Small intestine (tissue), 7 donors: ENCODE measurements at regions not wholly inside any gene's neighbourhood (a gene's known extent, or its start where the extent isn't known, plus 50 kb on each side); places are given as distances from the start of the nearest gene placed in this dataset.
"Not testable (repeated sequence)": the region's sequence is repeated elsewhere in the genome, so short reads cannot be mapped to it uniquely, and the experiment has no call there.

ENCODE experiments used
- DNase-seq, 2 donors: peaks; one replicate each; pipeline versions ENCODE4 v3.0.0 to v3.0.0-alpha.2; 2013
- FAIRE-seq: peaks from 2 replicates; lab custom pipeline; 2012; peaks lifted over from hg19 to GRCh38; lab: Jason Lieb, UNC
- H3K27ac ChIP-seq, 3 donors: one replicate each; pipeline ENCODE4 v1.5.1; 2013; ENCODE audit warnings: low read length in 2 of 3, mild to moderate bottlenecking in 2 of 3, control low read depth in 1 of 3, inconsistent platforms in 1 of 3, low read depth in 1 of 3, moderate library complexity in 1 of 3
- H3K27me3 ChIP-seq, 3 donors: one replicate each; pipeline ENCODE4 v1.6.1; 2013; ENCODE audit warnings: low read length in 3 of 3, inconsistent platforms in 1 of 3; ENCODE audit not compliant: control insufficient read depth in 3 of 3, insufficient read depth in 3 of 3
- H3K36me3 ChIP-seq, 3 donors: one replicate each; pipeline ENCODE4 v1.6.1; 2013; ENCODE audit warnings: low read length in 3 of 3, inconsistent platforms in 1 of 3, low read depth in 1 of 3, mild to moderate bottlenecking in 1 of 3, moderate library complexity in 1 of 3; ENCODE audit not compliant: control insufficient read depth in 3 of 3, insufficient read depth in 2 of 3
- H3K4me1 ChIP-seq, 3 donors: one replicate each; pipeline ENCODE4 v1.6.1; 2013; ENCODE audit warnings: low read length in 2 of 3, inconsistent platforms in 1 of 3, low read depth in 1 of 3, mild to moderate bottlenecking in 1 of 3, moderate library complexity in 1 of 3; ENCODE audit not compliant: control insufficient read depth in 3 of 3, insufficient read depth in 2 of 3
- H3K4me3 ChIP-seq, 3 donors: one replicate each; pipeline ENCODE4 v1.5.1; 2013; ENCODE audit warnings: low read length in 3 of 3, control low read depth in 1 of 3, inconsistent platforms in 1 of 3, low read depth in 1 of 3, mild to moderate bottlenecking in 1 of 3, moderate library complexity in 1 of 3
- H3K9me3 ChIP-seq, 2 donors: one replicate each; pipeline ENCODE4 v1.6.1; 2013; ENCODE audit warnings: low read depth in 1 of 2, low read length in 1 of 2; ENCODE audit not compliant: control insufficient read depth in 2 of 2, insufficient read depth in 1 of 2
- WGBS, 3 donors: extraction: QIAGEN DNeasy Blood & Tissue Kit; methylation state at CpG; one replicate each; pipeline ENCODE4 v1.1.7; 2013; 5-methylcytosine and 5-hydroxymethylcytosine counted together
- donor health status: healthy with polysubstance abuse.
- donor health status: control.
- donor health status: control.
- donor health status: Bipolar disorder and iron deficiency.
- donor health status: healthy.

- Histone ChIP-seq H3K27me3 (peaks cover 0 to 5% (median 0%) of the 10 kb centered on the region in 3 donors), H3K36me3 (no peaks in the 10 kb centered on the region), H3K9me3 (no peaks in the 10 kb centered on the region), H3K27ac (no peak overlapping the region), H3K4me3 (no peak overlapping the region), H3K4me1 (no peaks in the 10 kb centered on the region)
- DNase-seq (no peak), FAIRE-seq (no peak)
- 25 to 50% (median 35%) methylated on average over 1 of the region's 1 CpG for WGBS, 3 donors
These were observed 138.0 kb downstream of the C12orf75 start for GRCh38 chr12:105468464-105468863.

DNA sequence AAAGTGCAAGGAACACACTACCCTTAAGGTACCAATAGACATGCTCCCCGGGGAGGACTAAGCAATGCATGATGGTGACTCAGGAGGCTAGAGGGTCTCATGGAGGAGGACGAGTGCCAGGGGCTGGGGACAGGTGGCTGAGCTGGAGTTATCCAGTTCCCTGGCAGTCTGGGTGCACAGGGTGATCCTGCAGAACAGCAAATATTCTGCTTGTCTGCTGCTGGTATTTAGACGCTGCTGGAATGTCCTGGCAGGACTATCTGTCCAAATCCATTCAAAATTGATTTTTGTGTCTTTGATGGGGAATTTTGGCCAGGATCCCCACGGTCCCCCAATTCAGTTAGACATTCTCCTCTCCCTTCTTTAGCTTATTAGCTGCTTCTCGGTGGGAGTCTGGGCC lies 138.7 kb downstream of the C12orf75 start:
- DNase-seq: no peak
- no peaks in the 10 kb centered on the region for H3K4me1 ChIP-seq
- H3K9me3 ChIP-seq: no peaks in the 10 kb centered on the region
- no peaks in the 10 kb centered on the region for H3K36me3 ChIP-seq
- peaks cover 0 to 5% (median 0%) of the 10 kb centered on the region in 3 donors for H3K27me3 ChIP-seq
- FAIRE-seq: no peak
- no peak overlapping the region for H3K4me3 ChIP-seq
- WGBS, 3 donors: 54 to 67% (median 54%) methylated on average over 5 of the region's 5 CpGs
- H3K27ac ChIP-seq: no peak overlapping the region

DNA sequence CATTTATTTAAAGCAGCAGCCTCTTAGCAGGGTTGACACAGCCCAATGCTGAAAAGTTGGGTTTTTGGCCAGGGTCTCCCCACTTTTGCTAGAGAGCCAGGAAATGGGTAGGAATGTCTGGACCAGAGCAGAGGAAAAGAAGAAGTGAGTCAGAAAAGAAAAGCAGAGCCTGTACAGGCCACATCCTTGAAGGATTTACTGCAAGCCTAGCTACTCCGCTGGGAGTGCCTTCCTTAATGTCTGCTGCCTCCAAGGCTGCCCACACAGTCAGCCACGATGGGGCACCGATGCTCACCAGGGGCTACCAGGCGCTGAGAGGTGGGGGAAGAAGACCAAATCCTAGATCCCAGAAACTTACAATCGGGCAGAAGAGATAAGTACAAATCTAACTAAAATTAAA lies 139.2 kb downstream of the C12orf75 start:
- no peak overlapping the region for H3K4me3 ChIP-seq
- H3K9me3 ChIP-seq: no peaks in the 10 kb centered on the region
- no peak for DNase-seq
- WGBS, 3 donors: 67 to 88% (median 78%) methylated on average over 5 of the region's 5 CpGs
- peaks cover 0 to 5% (median 0%) of the 10 kb centered on the region in 3 donors for H3K27me3 ChIP-seq
- no peak for FAIRE-seq
- H3K27ac ChIP-seq: no peak overlapping the region
- no peaks in the 10 kb centered on the region for H3K36me3 ChIP-seq
- H3K4me1 ChIP-seq: no peaks in the 10 kb centered on the region

DNA sequence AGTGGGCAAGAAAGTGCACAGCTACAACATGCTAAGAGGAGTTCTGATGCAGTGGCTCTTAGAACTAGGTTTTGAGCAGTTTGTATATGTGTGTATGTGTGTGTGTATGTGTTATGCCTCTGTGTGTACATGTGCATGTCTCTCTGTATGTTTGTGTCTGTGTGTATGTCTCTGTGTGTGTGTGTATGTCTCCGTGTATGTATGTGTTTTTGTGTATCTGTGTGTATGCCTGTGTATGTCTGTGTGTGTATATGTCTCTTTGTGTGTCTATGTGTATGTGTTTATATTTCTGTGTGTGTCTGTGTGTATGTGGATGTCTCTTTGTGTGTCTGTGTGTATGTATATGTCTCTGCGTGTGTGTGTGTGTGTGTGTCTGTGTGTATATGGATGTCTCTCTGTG lies 139.6 kb downstream of the C12orf75 start:
- peaks cover 0 to 5% (median 0%) of the 10 kb centered on the region in 3 donors for H3K27me3 ChIP-seq
- no peaks in the 10 kb centered on the region for H3K4me1 ChIP-seq
- no peak overlapping the region for H3K4me3 ChIP-seq
- DNase-seq (no peak), FAIRE-seq (no peak)
- 63 to 91% (median 88%) methylated on average over 2 of the region's 2 CpGs for WGBS, 3 donors
- H3K27ac ChIP-seq: no peak overlapping the region
- H3K9me3 ChIP-seq: no peaks in the 10 kb centered on the region
- no peaks in the 10 kb centered on the region for H3K36me3 ChIP-seq

GRCh38 chr12:105470601-105471000 lies 140.1 kb downstream of the C12orf75 start:
- H3K27me3 ChIP-seq: peaks cover 0 to 5% (median 0%) of the 10 kb centered on the region in 3 donors
- WGBS, 3 donors: 55 to 77% (median 57%) methylated on average over 2 of the region's 2 CpGs
- H3K27ac ChIP-seq: no peak overlapping the region
- H3K4me3 ChIP-seq: no peak overlapping the region
- FAIRE-seq (no peak), DNase-seq (no peak)
- no peaks in the 10 kb centered on the region for H3K9me3 ChIP-seq
- no peaks in the 10 kb centered on the region for H3K36me3 ChIP-seq
- no peaks in the 10 kb centered on the region for H3K4me1 ChIP-seq

DNA sequence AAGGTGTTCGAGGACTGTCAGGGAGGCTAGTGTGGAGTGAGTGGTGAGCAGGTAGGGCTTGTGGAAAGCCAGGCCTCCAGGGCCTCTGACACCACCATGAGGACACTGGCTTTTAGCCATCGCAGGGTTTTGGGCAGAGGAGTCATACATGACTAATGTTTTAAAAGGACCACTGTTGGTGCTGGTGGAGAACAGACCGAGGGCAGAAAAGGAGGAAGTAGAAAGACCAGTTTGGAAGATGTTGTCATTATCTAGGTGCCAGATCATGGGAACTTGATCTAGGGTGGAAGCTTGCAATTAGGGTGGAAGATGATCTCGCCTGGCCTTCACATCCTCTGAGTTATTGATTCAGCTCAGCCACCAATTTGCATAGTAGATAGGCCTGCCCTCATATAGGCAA lies 144.2 kb downstream of the C12orf75 start:
- no peak overlapping the region for H3K27ac ChIP-seq
- H3K4me1 ChIP-seq: no peaks in the 10 kb centered on the region
- FAIRE-seq: no peak
- no peak for DNase-seq
- H3K4me3 ChIP-seq: no peak overlapping the region
- WGBS, 3 donors: 72 to 75% (median 72%) methylated on average over 4 of the region's 4 CpGs
- H3K27me3 ChIP-seq: peaks cover 0 to 2% (median 0%) of the 10 kb centered on the region in 3 donors
- H3K9me3 ChIP-seq: no peaks in the 10 kb centered on the region
- H3K36me3 ChIP-seq: no peaks in the 10 kb centered on the region

DNA sequence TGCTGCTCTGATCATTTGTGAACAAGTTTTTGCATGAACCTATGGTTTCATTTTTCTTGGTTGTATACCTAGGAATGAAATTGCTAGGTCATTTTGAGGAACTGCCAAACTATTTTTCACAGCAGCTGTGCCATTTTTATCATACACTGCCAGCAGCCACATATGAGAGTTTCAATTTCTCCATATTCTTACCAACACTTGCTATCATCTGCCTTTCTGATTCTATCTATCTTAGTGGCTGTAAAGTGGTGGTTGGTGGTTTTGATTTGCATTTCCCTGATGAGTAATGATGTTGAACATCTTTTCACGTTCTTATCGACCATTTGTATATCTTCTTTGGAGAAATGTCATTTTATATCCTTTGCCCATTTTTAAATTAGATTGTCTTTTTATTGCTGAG lies 146.1 kb downstream of the C12orf75 start:
- Histone ChIP-seq H3K36me3 (no peaks in the 10 kb centered on the region), H3K27ac (no peak overlapping the region), H3K4me1 (no peaks in the 10 kb centered on the region), H3K9me3 (peaks cover 0 to 4% of the 10 kb centered on the region in 2 donors), H3K4me3 (no peak overlapping the region), H3K27me3 (peaks cover 0 to 3% (median 0%) of the 10 kb centered on the region in 3 donors)
- 46 to 71% (median 53%) methylated on average over 2 of the region's 2 CpGs for WGBS, 3 donors
- FAIRE-seq (no peak), DNase-seq (no peak)

DNA sequence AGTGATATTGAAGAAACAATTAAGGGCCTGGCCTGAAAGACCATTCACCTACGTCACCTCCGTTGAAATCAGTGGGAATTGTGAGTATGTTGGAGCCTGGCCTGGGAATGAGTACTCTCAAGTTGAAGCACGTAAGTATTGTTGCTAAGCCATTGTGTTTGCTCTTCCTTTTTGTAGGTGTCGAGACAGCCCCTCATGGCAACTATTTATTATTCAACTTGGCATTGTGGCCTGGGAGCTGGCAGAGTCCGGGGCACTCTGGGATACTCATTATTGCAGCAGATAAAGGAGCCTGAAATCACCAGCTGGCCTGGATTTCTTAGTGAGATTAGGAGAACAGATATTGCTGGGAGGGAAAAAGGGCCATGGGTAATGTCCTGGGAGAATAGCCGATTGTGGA lies 147.4 kb downstream of the C12orf75 start:
- DNase-seq (no peak), FAIRE-seq (no peak)
- Histone ChIP-seq H3K4me1 (no peaks in the 10 kb centered on the region), H3K27ac (no peak overlapping the region), H3K9me3 (peaks cover 0 to 4% of the 10 kb centered on the region in 2 donors), H3K36me3 (no peaks in the 10 kb centered on the region), H3K4me3 (no peak overlapping the region), H3K27me3 (peaks cover 0 to 3% (median 0%) of the 10 kb centered on the region in 3 donors)
- 74 to 77% (median 74%) methylated on average over 6 of the region's 6 CpGs for WGBS, 3 donors

DNA sequence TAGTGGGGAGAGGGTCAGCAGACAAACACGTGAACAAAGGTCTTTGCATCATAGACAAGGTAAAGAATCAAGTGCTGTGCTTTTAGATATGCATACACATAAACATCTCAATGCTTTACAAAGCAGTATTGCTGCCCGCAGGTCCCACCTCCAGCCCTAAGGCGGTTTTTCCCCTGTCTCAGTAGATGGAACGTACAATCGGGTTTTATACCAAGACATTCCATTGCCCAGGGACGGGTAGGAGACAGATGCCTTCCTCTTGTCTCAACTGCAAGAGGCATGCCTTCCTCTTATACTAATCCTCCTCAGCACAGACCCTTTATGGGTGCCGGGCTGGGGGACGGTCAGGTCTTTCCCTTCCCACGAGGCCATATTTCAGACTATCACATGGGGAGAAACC lies 148.3 kb downstream of the C12orf75 start:
- not testable (repeated sequence) for FAIRE-seq
- WGBS, 3 donors: 81 to 84% (median 82%) methylated on average over 8 of the region's 9 CpGs

More for the DNA sequence above, 148.3 kb downstream of the C12orf75 start:
- not testable (repeated sequence) for H3K36me3 ChIP-seq, H3K27me3 ChIP-seq, DNase-seq, H3K9me3 ChIP-seq, H3K4me1 ChIP-seq, H3K27ac ChIP-seq, H3K4me3 ChIP-seq
